HG03196 (cell line): ENCODE measurements at regions not wholly inside any gene's neighbourhood (a gene's known extent, or its start where the extent isn't known, plus 50 kb on each side); places are given as distances from the start of the nearest gene placed in this dataset.
"Not testable (repeated sequence)": the region's sequence is repeated elsewhere in the genome, so short reads cannot be mapped to it uniquely, and the experiment has no call there.

Experiments
- ATAC-seq: cut with Tn5 transposase; IDR thresholded peaks from one replicate; pipeline ENCODE4 v1.9.1; 2021; ENCODE audit not compliant: unreplicated experiment

GRCh38 chr21:35548904-35549615, 500.0 kb upstream of the RUNX1 start:
- no peak for ATAC-seq

- no peak for ATAC-seq
Observed at GRCh38 chr21:35547946-35548774, 499.1 kb upstream of the RUNX1 start.

GRCh38 chr21:35543746-35544145, 494.6 kb upstream of the RUNX1 start:
- ATAC-seq = no peak

GRCh38 chr21:35540950-35541638, 492.0 kb upstream of the RUNX1 start:
- ATAC-seq = no peak

GRCh38 chr21:35538386-35538785, 489.3 kb upstream of the RUNX1 start:
- no peak for ATAC-seq

GRCh38 chr21:35537604-35538003, 488.5 kb upstream of the RUNX1 start:
- ATAC-seq = no peak

GRCh38 chr21:35533893-35534292, 484.8 kb upstream of the RUNX1 start:
- no peak for ATAC-seq

- ATAC-seq = no peak
Observed at GRCh38 chr21:35530766-35531165, 481.7 kb upstream of the RUNX1 start.

- ATAC-seq = peak; percentile 42
Observed at GRCh38 chr21:35529171-35529863, 480.2 kb upstream of the RUNX1 start.

- peak; percentile 39 for ATAC-seq
Observed at GRCh38 chr21:35528116-35529042, 479.3 kb upstream of the RUNX1 start.

- ATAC-seq = no peak
Observed at GRCh38 chr21:35527358-35527757, 478.3 kb upstream of the RUNX1 start.

GRCh38 chr21:35525443-35525842, 476.3 kb upstream of the RUNX1 start:
- ATAC-seq = no peak

- ATAC-seq = no peak
Observed at GRCh38 chr21:35521852-35522505, 472.9 kb upstream of the RUNX1 start.

- ATAC-seq = no peak
Observed at GRCh38 chr21:35521293-35521692, 472.2 kb upstream of the RUNX1 start.

- no peak for ATAC-seq
Observed at GRCh38 chr21:35520856-35521255, 471.8 kb upstream of the RUNX1 start.

- ATAC-seq = no peak
Observed at GRCh38 chr21:35520302-35520701, 471.2 kb upstream of the RUNX1 start.

GRCh38 chr21:35517865-35518264, 468.8 kb upstream of the RUNX1 start:
- ATAC-seq = no peak

GRCh38 chr21:35516292-35516691, 467.2 kb upstream of the RUNX1 start:
- ATAC-seq = not testable (repeated sequence)

- ATAC-seq = no peak
Observed at GRCh38 chr21:35512346-35512745, 463.2 kb upstream of the RUNX1 start.
